Activated CD4-positive, alpha-beta memory T cell treated with anti-CD3 and anti-CD28 coated beads, Interleukin-2, amount 10 ng/mL, durations not matched to agents 7 days and 5 days (primary cell): ENCODE measurements at regions not wholly inside any gene's neighbourhood (a gene's known extent, or its start where the extent isn't known, plus 50 kb on each side); places are given as distances from the start of the nearest gene placed in this dataset.
"Not testable (repeated sequence)": the region's sequence is repeated elsewhere in the genome, so short reads cannot be mapped to it uniquely, and the experiment has no call there.

ENCODE experiments used
- CTCF ChIA-PET: fragments of 350-600 bp; sonication (Branson Sonifier 250); formaldehyde crosslinking; loops from one replicate; lab custom pipeline; 2021; ENCODE audit warnings: antibody characterized with exemption, inconsistent platforms; lab: Charles Lee
- POLR2A ChIA-PET: fragments of 350-600 bp; sonication (Branson Sonifier 250); formaldehyde crosslinking; loops from one replicate; lab custom pipeline; 2021; ENCODE audit warnings: antibody characterized with exemption; lab: Charles Lee
- DNase-seq: peaks from one replicate; pipeline ENCODE4 v3.0.0-alpha.2; 2020
- H3K27ac Mint-ChIP-seq: one replicate; pipeline ENCODE4 v1.8.0; 2021; ENCODE audit warnings: mild to moderate bottlenecking, mixed read lengths
- H3K27me3 Mint-ChIP-seq: one replicate; pipeline ENCODE4 v1.8.0; 2021; ENCODE audit warnings: mixed read lengths
- H3K36me3 Mint-ChIP-seq: one replicate; pipeline ENCODE4 v1.8.0; 2021; ENCODE audit warnings: low read depth, mixed read lengths
- H3K4me1 Mint-ChIP-seq: one replicate; pipeline ENCODE4 v1.8.0; 2021; ENCODE audit warnings: mixed read lengths
- H3K4me3 Mint-ChIP-seq: one replicate; pipeline ENCODE4 v1.8.0; 2021; ENCODE audit warnings: mild to moderate bottlenecking, mixed read lengths
- H3K9me3 Mint-ChIP-seq: one replicate; pipeline ENCODE4 v1.8.0; 2021; ENCODE audit warnings: mixed read lengths

- DNase-seq: no peak
- Mint-ChIP-seq H3K4me3 (no peak overlapping the region), H3K36me3 (no peaks in the 10 kb centered on the region), H3K27ac (no peak overlapping the region), H3K9me3 (peaks cover 2% of the 10 kb centered on the region), H3K4me1 (no peaks in the 10 kb centered on the region), H3K27me3 (no peaks in the 10 kb centered on the region)
- CTCF ChIA-PET: no interaction called here
- POLR2A ChIA-PET: no interaction called here
These were observed 1261.3 kb downstream of the RAPGEF2 start for GRCh38 chr4:160364217-160364616.

DNA sequence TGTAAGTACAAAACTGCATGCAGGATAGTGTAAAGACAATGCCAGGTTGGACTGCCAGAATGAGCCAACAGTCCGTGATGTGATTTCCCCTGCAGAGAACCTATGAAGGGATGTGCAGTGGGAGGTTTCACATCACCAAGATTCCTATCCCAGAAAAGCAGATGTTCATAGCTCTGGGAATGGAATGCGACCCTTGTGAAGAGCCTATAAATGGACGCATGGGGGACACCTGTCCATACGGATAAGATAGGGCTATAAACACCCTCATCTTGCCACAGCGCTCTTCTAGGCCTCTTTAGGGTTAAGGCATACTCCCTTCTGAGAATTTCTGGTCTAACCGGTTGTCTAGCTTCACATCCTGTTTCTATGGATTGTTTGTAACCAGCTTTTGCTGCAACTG lies 1261.8 kb downstream of the RAPGEF2 start:
- H3K4me3 Mint-ChIP-seq, CTCF ChIA-PET, H3K9me3 Mint-ChIP-seq, H3K27me3 Mint-ChIP-seq, DNase-seq, H3K27ac Mint-ChIP-seq, H3K4me1 Mint-ChIP-seq, H3K36me3 Mint-ChIP-seq, POLR2A ChIA-PET: not testable (repeated sequence)

DNA sequence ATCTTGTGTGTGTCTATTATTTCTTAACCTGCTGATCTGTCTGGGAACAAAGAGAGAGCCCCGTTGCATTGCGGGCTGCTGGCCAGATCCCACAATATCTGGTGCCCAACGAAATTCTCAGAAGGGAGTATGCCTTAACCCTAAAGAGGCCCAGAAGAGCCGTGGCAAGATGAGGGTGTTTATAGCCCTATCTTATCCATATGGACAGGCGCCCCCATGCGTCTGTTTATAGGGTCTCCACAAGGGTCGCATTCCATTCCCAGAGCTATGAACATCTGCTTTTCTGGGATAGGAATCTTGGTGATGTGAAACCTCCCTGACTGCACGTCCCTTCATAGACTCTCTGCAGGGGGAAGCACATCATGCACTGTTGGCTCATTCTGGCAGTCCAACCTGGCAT lies 1262.5 kb downstream of the RAPGEF2 start:
- H3K36me3 Mint-ChIP-seq, H3K9me3 Mint-ChIP-seq, DNase-seq, H3K27ac Mint-ChIP-seq, H3K4me1 Mint-ChIP-seq, H3K27me3 Mint-ChIP-seq, H3K4me3 Mint-ChIP-seq, CTCF ChIA-PET, POLR2A ChIA-PET: not testable (repeated sequence)

- no peak for DNase-seq
- no peak overlapping the region for H3K27ac Mint-ChIP-seq
- CTCF ChIA-PET: no interaction called here
- H3K9me3 Mint-ChIP-seq: no peaks in the 10 kb centered on the region
- POLR2A ChIA-PET: no interaction called here
- no peak overlapping the region for H3K4me3 Mint-ChIP-seq
- H3K27me3 Mint-ChIP-seq: no peaks in the 10 kb centered on the region
- H3K36me3 Mint-ChIP-seq: no peaks in the 10 kb centered on the region
- H3K4me1 Mint-ChIP-seq: no peaks in the 10 kb centered on the region
These were observed 1267.2 kb downstream of the RAPGEF2 start for GRCh38 chr4:160370046-160370445.

GRCh38 chr4:160371446-160371845 lies 1268.6 kb downstream of the RAPGEF2 start:
- DNase-seq: no peak
- H3K4me3 Mint-ChIP-seq: no peak overlapping the region
- CTCF ChIA-PET: no interaction called here
- H3K27me3 Mint-ChIP-seq: no peaks in the 10 kb centered on the region
- H3K9me3 Mint-ChIP-seq: no peaks in the 10 kb centered on the region
- no peaks in the 10 kb centered on the region for H3K36me3 Mint-ChIP-seq
- POLR2A ChIA-PET: no interaction called here
- H3K4me1 Mint-ChIP-seq: no peaks in the 10 kb centered on the region
- no peak overlapping the region for H3K27ac Mint-ChIP-seq

DNA sequence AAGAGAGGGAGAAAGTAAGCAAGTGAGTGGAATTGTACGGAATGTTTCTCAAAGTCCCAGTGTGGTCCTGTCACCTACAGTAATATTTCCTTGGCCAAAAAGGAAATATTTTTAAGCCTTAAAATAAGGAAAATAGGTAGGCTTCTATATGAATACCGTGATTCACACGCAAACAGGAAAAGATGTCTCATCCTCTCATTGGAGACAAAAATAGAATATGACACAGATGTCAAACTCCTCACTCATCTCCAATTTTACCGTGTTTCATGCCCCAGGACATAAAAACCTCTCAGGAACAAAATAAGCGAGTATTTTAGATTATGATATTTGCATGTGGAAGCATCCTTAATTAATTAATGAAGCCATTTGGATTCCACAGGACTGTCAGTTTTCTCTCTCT lies 1269.5 kb downstream of the RAPGEF2 start:
- CTCF ChIA-PET: no interaction called here
- Mint-ChIP-seq H3K4me3 (no peak overlapping the region), H3K27me3 (no peaks in the 10 kb centered on the region), H3K9me3 (no peaks in the 10 kb centered on the region), H3K36me3 (no peaks in the 10 kb centered on the region), H3K4me1 (no peaks in the 10 kb centered on the region), H3K27ac (no peak overlapping the region)
- POLR2A ChIA-PET: no interaction called here
- no peak for DNase-seq

GRCh38 chr4:160373911-160374310 lies 1271.0 kb downstream of the RAPGEF2 start:
- Mint-ChIP-seq H3K27ac (no peak overlapping the region), H3K27me3 (no peaks in the 10 kb centered on the region), H3K9me3 (peaks cover 3% of the 10 kb centered on the region), H3K36me3 (no peaks in the 10 kb centered on the region), H3K4me3 (no peak overlapping the region), H3K4me1 (no peaks in the 10 kb centered on the region)
- no peak for DNase-seq
- ChIA-PET POLR2A (no interaction called here), CTCF (no interaction called here)

DNA sequence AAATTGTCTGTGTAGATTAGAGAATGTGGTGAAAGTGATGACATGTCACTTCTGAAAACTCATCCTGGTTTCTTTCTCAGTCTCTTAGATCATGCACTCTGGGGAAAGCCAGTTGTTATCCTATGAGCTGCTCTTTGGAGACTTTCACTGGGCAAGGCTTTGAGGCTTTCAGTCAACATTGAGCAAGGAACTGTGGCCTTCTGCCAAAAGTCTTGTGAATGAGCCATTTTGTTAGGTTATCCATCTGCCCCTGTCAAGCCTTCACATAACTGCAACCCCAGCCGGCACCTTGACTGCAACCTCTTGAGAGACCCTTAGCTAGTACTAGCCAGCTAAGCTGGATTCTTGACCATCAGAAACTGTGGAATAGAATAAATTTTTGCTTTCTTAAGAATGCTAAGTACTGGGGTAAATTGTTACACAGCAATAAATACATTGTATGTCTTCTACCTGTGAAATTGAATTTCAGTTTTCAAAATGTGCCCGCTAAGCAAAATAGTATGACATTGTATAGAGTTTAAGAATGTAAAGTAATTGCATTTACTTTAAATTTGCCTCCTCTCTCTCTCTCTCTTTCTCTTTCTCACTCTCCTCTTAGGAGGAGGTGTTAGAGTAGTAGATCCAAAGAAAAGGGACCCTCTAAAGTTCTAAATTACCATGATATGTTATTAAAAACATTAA lies 1273.0 kb downstream of the RAPGEF2 start:
- Mint-ChIP-seq H3K36me3 (no peaks in the 10 kb centered on the region), H3K9me3 (peaks cover 3% of the 10 kb centered on the region), H3K27me3 (no peaks in the 10 kb centered on the region), H3K4me1 (no peaks in the 10 kb centered on the region), H3K27ac (no peak overlapping the region), H3K4me3 (no peak overlapping the region)
- no peak for DNase-seq
- ChIA-PET POLR2A (no interaction called here), CTCF (no interaction called here)

DNA sequence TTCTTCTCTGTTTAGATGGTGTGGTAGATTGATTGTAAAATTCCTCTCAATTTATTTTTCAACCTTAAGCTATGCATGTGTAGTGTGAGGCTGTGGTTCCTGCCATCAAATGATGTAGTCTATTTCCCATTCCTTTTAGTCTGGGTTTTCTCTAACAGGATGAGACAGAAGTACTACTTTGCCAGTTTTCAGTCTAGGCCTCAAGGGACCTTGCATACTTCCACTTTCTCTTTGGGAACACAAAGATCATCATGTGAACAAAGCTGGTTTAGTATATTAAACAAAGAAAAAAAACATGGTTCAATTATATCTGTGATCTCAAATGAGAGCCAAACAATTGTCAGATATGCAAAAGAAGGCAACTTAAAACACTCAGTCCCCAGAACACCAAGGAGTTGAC lies 1284.0 kb downstream of the RAPGEF2 start:
- H3K9me3 Mint-ChIP-seq: peaks cover 3% of the 10 kb centered on the region
- no peaks in the 10 kb centered on the region for H3K4me1 Mint-ChIP-seq
- no peak overlapping the region for H3K4me3 Mint-ChIP-seq
- ChIA-PET POLR2A (no interaction called here), CTCF (no interaction called here)
- H3K27me3 Mint-ChIP-seq: no peaks in the 10 kb centered on the region
- no peak overlapping the region for H3K27ac Mint-ChIP-seq
- no peaks in the 10 kb centered on the region for H3K36me3 Mint-ChIP-seq
- DNase-seq: no peak

DNA sequence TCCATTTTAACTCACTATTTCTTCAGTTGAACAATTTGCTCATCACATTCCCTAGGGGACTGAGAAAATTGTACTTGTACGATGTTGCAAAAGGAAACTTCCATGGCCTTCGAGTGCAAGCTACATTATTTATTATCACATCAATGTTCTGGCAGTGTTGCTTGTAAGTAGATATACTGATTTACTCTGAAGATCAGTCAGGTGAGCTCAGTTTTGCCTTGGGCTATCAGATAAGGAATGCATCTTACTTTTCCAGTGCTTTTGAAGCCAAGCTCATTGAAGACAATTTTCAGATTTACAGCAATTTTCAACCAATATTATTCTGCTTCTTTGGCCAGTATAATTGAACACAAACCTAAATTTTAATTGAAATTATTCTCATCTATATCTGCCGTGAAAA lies 1296.9 kb downstream of the RAPGEF2 start:
- ChIA-PET CTCF (no interaction called here), POLR2A (no interaction called here)
- peaks cover 6% of the 10 kb centered on the region for H3K9me3 Mint-ChIP-seq
- DNase-seq: no peak
- no peaks in the 10 kb centered on the region for H3K4me1 Mint-ChIP-seq
- no peaks in the 10 kb centered on the region for H3K36me3 Mint-ChIP-seq
- no peaks in the 10 kb centered on the region for H3K27me3 Mint-ChIP-seq
- H3K27ac Mint-ChIP-seq: no peak overlapping the region
- H3K4me3 Mint-ChIP-seq: no peak overlapping the region

DNA sequence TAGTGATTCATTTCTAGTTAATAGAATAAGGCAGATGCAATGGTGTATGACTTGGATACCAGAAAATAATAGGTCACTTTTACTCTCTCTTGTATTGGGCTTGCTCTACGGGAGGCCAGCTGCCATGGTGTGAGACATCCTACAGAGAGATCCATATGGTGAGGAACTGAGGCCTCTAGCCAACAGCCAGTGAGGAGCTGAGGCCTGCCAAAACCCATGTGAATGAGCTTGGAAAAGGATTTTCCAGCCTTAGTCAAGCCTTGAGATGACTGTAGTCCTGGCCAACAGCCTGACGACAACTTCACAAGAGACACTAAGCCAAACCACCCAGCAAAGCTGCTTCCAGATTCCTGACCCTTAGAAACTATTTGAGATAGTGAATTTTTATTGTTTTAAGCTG lies 1300.2 kb downstream of the RAPGEF2 start:
- no peak overlapping the region for H3K27ac Mint-ChIP-seq

DNA sequence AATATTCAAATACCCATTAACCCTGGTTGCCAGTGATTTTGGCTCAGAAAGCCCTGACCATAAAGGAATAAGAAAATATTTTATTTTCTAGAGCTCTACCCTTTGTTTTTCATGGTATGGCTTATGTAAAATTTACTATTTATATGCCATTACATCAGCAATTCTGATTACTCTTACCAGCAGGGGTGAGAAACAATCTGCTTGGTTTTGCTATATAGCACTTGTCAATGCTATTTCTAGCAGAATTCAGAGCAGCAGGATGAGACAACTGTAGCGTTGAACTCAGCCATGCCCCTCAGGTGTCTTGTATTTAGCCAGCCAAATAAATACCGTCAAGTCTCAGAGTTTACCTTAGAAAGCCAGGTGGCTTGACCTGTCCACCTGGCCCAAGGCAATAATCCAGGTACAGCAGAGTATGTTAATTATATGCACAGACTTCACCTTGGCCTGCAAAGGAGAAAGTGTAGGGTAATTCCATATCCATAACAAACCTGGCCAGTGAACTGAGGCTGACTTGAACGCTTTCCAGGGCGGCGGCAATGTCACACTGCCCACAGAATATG lies 1303.5 kb downstream of the RAPGEF2 start:
- ChIA-PET POLR2A (no interaction called here), CTCF (no interaction called here)
- Mint-ChIP-seq H3K27ac (no peak overlapping the region), H3K4me1 (no peaks in the 10 kb centered on the region), H3K27me3 (no peaks in the 10 kb centered on the region), H3K36me3 (no peaks in the 10 kb centered on the region), H3K4me3 (no peak overlapping the region), H3K9me3 (no peaks in the 10 kb centered on the region)
- DNase-seq: no peak

More for the DNA sequence above, 1300.2 kb downstream of the RAPGEF2 start:
- Mint-ChIP-seq H3K9me3 (peaks cover 2% of the 10 kb centered on the region), H3K27me3 (no peaks in the 10 kb centered on the region), H3K4me3 (no peak overlapping the region), H3K36me3 (no peaks in the 10 kb centered on the region), H3K4me1 (no peaks in the 10 kb centered on the region)
- POLR2A ChIA-PET: no interaction called here
- DNase-seq: no peak
- CTCF ChIA-PET: no interaction called here

- H3K4me1 Mint-ChIP-seq: no peaks in the 10 kb centered on the region
- no peaks in the 10 kb centered on the region for H3K36me3 Mint-ChIP-seq
- POLR2A ChIA-PET: no interaction called here
- DNase-seq: no peak
- no peaks in the 10 kb centered on the region for H3K27me3 Mint-ChIP-seq
- H3K9me3 Mint-ChIP-seq: no peaks in the 10 kb centered on the region
- CTCF ChIA-PET: no interaction called here
- H3K27ac Mint-ChIP-seq: no peak overlapping the region
- no peak overlapping the region for H3K4me3 Mint-ChIP-seq
These were observed 1311.6 kb downstream of the RAPGEF2 start for GRCh38 chr4:160414496-160414895.

GRCh38 chr4:160423879-160424451 lies 1321.1 kb downstream of the RAPGEF2 start:
- Mint-ChIP-seq H3K4me1 (peaks cover 4% of the 10 kb centered on the region), H3K9me3 (no peaks in the 10 kb centered on the region), H3K36me3 (no peaks in the 10 kb centered on the region), H3K27me3 (no peaks in the 10 kb centered on the region), H3K27ac (no peak overlapping the region), H3K4me3 (no peak overlapping the region)
- ChIA-PET POLR2A (no interaction called here), CTCF (no interaction called here)
- no peak for DNase-seq
